ENCODE measurements at regions not wholly inside any gene's neighbourhood (a gene's known extent, or its start where the extent isn't known, plus 50 kb on each side); places are given as distances from the start of the nearest gene placed in this dataset.

GRCh38 chr17:56096026-56096810 is 57.1 kb upstream of the ANKFN1 start:
- DNase-seq: no peak

- no peak for DNase-seq
Observed at GRCh38 chr17:56098746-56099145, 54.5 kb upstream of the ANKFN1 start.

- DNase-seq: no peak
Observed at GRCh38 chr17:56099649-56100048, 53.6 kb upstream of the ANKFN1 start.

Measured in right kidney (tissue), 1 donor.